Right renal cortex interstitium (tissue), 3 donors: ENCODE measurements at regions not wholly inside any gene's neighbourhood (a gene's known extent, or its start where the extent isn't known, plus 50 kb on each side); places are given as distances from the start of the nearest gene placed in this dataset.
A peak's percentile ranks its signal among the peaks of the same experiment; 100 is the strongest.
"Not testable (repeated sequence)": the region's sequence is repeated elsewhere in the genome, so short reads cannot be mapped to it uniquely, and the experiment has no call there.

Experiments used
- DNase-seq, 3 donors: peaks; one replicate each; pipeline ENCODE4 v3.0.0-alpha.2; 2013; ENCODE audit warnings: low read depth in 3 of 3, low spot score in 2 of 3

GRCh38 chr20:4635781-4636180, 50.5 kb upstream of the PRNP start:
- no peak for DNase-seq

DNA sequence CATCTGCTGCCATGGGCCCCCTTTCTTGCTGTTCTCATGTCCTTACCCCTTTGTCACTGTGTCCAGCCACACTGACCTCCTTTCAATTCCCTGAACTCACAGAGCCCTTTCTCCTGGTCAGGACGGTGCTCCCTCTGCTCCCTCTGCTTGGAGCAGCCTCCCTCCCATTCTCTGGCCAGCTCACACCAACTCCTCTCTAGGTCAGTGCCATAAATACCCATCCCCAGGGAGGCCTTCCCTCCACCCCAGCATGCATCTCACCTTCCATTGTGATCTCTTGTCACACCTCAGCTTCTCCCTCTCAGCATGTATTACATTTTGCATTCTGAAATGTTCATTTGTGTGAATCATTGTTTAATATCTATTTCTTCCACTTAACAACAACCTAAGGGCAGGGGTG, 50.9 kb upstream of the PRNP start:
- no peak for DNase-seq

DNA sequence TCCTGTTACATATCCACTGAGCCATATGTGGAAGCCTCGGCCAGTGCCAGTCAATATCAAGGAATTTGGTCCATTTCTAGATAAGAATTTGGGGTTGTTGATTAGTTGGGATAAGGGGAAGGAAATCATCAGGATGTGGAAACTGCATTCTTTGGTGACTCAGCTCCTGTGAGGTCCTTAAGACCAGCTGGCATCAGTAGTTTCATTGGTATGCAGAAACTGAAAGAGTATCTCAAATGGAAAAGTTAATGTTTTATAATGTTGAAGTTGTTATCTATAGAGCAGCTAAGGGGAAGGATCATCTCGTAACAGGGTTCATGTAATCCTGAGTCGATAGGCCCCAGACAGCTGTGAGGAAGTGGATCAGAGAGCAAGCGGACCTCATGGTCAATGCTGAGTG, 52.5 kb upstream of the PRNP start:
- no peak for DNase-seq

- DNase-seq, result no peak
Observed at GRCh38 chr20:4633379-4633778, 52.9 kb upstream of the PRNP start.

GRCh38 chr20:4632876-4633275, 53.4 kb upstream of the PRNP start:
- DNase-seq, result no peak

DNA sequence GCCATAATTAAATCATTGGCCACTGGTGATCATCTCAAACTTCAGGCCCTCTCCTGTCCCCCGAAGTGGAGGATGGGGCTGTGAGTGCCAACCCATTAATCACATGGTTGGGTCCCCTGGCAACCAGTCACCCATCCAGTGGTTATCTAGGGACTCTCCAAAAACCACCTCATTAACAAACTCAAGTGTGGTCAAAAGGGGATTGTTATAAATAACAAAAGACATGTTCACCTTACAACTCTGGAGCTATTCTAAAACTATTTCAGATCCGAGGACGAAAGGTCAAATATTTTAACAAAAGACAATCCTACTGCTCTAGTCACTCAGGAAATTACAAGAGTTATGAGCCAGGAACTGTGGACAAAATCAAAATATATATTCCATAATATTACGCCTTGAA, 60.0 kb upstream of the PRNP start:
- no peak for DNase-seq

DNA sequence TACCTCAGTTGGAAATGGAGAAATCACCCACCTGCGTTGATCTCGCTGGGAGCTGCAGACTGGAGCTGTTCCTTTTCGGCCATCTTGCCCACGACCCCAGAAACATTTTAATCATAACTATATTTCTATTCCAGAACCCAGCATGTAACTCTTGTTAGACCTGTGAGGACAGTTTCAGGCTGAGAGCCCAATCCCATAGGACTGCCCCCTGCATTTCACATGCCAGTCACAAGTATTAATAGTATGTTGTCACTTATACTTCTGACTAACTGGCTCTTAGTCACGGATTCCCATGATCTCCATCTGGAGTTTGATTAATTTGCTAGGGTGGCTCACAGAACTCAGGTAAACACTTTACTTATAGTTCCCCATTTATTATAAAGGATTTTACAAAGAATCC, 60.6 kb upstream of the PRNP start:
- no peak for DNase-seq

DNA sequence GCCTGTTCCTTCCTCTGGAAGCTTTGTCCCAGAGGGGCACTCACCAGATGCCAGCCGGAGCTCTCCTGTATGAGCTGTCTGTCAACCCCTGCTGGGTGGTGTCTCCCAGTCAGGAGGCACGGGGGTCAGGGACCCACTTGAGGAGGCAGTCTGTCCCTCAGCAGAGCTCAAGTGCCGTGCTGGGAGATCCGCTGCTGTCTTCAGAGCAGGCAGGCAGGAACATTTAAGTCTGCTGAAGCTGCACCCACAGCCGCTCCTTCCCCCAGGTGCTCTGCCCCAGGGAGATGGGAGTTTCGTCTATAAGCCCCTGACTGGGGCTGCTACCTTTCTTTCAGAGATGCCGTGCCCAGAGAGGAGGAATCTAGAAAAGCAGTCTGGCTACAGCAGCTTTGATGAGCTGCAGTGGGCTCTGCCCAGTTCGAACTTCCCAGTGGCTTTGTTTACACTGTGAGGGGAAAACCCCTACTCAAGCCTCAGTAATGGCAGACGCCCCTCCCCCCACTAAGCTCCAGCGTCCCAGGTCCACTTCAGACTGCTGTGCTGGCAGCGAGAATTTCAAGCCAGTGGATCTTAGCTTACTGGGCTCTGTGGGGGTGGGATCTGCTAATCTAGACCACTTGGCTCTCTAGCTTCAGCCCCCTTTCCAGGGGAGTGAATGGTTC, 61.5 kb upstream of the PRNP start:
- DNase-seq, result not testable (repeated sequence)

GRCh38 chr20:4619144-4619543, 67.1 kb upstream of the PRNP start:
- not testable (repeated sequence) for DNase-seq

- no peak for DNase-seq
Observed at GRCh38 chr20:4617484-4617883, 68.8 kb upstream of the PRNP start.

DNA sequence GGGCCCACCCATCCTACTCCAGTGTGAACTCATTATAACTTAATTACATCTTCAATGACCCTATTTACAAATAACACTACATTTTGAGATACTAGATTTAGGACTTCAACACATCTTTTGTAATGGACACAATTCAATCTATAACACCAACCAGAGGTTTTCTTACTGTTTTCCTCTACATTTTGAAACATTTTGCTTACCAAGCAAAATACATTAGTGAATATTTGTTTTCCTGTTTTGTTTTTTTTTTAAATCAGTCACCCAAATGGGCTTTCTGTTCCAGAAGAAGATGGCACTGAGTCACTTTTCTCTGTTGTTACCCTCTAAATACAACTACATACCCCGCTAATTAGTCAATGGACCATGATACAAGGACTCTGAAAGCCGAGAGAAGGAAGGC, 69.2 kb upstream of the PRNP start:
- no peak for DNase-seq

DNA sequence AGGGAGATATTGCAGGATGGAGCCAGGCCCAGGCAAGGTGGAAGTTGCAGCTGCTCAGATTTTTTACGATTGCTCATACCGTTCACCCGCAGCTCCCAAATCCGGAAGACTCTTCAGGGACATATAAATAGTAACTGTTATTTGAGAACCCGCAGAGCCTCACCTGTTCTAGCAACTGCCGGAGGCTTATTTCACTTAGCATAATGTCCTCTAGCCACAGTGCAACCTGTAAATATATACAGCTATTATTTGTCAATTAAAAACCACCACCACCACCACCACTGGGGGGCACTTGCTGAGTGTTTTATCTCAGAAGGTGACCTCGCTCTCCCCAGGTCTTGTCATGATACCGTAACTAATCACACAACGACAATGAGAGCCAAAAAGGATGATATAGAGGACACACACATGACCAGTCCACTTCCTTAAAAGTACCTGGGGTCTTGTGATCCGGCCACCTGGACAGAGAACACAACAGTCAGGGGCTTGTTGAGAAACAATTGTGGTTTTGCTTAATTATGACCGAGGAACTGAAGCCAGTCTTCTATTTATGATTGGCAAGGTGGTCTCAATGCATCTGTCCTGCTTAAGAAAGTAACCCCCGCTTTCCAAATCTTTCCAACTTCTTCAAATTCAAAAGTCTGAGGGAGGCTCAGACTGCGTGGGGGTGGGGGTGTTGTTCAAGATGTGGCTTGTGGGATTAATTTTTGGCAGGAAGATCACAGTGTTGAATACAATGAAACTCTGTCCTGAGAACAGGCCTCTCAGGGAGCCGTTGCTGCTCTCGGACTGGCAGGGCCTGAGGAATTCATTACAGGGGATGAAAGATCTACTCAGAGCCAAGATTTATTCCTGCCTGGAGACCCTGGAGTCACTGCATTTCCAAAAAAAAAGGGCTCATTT, 72.3 kb upstream of the PRNP start:
- no peak for DNase-seq

- DNase-seq, result no peak
Observed at GRCh38 chr20:4613184-4613583, 73.1 kb upstream of the PRNP start.

- no peak for DNase-seq
Observed at GRCh38 chr20:4610871-4611270, 75.4 kb upstream of the PRNP start.

GRCh38 chr20:4609511-4609910, 76.7 kb upstream of the PRNP start:
- DNase-seq, result no peak

DNA sequence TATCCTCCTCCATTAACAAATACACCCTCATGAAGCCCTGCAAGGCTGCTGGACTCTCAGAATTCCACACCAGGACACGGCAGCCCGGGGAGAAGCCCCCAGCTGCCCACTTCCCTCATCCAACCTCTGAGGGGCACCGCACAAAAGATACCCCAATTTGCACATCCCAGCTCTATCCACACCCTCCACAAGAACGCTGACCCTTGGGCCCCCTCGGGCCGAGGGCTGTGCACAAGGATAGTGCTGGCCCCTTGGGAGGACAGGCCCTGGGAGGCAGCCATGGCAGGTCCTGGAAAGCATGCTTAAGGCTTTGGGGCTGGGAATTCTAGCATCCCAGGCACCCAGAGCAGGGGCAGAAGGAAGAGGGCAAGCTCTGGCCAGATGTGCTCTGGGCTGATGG, 77.4 kb upstream of the PRNP start:
- DNase-seq, result no peak

GRCh38 chr20:4607287-4607713, 79.0 kb upstream of the PRNP start:
- DNase-seq, result peak; percentile 38 to 51 (median 43)

- no peak for DNase-seq
Observed at GRCh38 chr20:4606051-4606450, 80.2 kb upstream of the PRNP start.

DNA sequence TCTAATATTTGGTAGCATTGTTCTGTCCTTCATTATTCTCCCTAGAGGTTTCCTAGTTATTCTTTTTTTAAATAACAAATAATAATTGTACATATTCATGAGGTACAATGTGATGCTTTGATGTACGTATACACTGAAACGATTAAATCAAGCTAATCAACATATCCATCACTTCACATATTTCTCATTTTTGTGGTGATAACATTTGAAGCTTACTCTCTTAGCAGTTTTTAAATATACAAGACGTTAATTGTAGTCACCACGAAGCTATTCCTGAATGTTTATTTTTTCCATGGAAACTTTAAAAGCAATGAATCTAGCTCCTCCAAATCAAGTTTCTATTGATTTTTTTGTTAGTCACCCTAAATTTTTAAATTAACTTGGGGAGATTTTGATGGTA, 81.1 kb upstream of the PRNP start:
- no peak for DNase-seq

GRCh38 chr20:4604580-4604979, 81.7 kb upstream of the PRNP start:
- no peak for DNase-seq

- no peak for DNase-seq
Observed at GRCh38 chr20:4603724-4604123, 82.5 kb upstream of the PRNP start.

- DNase-seq, result no peak
Observed at GRCh38 chr20:4602297-4602631, 84.0 kb upstream of the PRNP start.
